Globus pallidus (tissue), 1 donor: ENCODE measurements at regions not wholly inside any gene's neighbourhood (a gene's known extent, or its start where the extent isn't known, plus 50 kb on each side); places are given as distances from the start of the nearest gene placed in this dataset.

Experiments
- DNase-seq: peaks from one replicate; pipeline ENCODE4 v3.0.0-alpha.2; 2015; ENCODE audit warnings: low spot score

DNA sequence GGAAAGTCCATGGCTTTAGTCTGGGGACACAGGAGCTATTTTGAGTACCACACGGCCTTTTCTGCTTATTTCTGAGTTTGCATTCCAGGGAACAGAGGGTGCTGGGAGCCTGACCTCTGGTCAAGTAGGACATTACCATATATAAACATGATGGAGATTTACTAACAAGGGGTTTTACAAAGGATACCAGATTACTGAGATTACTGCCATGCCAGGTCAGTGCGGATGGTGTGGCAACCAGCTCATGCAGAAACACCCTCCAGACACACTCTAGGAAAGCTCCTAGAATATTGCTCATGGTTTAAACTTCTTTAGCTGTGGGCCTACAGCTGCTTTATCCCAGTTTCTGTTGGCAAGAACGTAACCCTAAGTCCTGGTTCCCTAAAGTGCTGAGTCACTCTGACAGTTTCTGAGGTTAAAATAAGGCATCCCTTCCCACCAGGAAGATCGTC is 54.3 kb upstream of the AGTR1 start:
- no peak for DNase-seq

DNA sequence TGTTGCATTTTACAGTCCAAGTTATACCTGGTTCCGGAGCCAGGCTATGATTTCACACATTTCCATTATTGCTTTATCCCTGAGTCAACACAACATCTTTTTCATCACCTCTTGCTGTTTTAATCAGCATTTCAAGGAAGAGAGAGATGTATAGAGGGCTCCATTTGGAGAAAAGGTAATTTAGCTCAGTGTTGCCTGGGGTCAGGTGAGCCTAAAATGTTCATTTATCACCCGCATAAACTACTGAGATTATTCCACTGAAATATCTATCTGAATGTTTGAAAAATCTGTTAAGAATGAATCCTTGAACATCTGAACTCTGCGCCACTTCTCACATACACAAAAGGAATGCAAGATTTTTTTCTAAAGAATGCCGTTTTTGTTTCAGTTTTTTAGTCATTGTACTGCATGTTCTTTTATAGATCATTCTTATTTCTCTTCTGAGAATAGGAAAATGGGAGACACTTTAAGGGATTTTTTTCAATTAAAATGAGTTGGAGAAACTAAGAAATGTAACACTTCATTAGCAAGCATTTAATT is 51.5 kb upstream of the AGTR1 start:
- no peak for DNase-seq
